GM18861 (cell line): ENCODE measurements at regions not wholly inside any gene's neighbourhood (a gene's known extent, or its start where the extent isn't known, plus 50 kb on each side); places are given as distances from the start of the nearest gene placed in this dataset.
"Not testable (repeated sequence)": the region's sequence is repeated elsewhere in the genome, so short reads cannot be mapped to it uniquely, and the experiment has no call there.

Source experiments
- ATAC-seq: cut with Tn5 transposase; IDR thresholded peaks from one replicate; pipeline ENCODE4 v1.9.1; 2021; ENCODE audit not compliant: unreplicated experiment

DNA sequence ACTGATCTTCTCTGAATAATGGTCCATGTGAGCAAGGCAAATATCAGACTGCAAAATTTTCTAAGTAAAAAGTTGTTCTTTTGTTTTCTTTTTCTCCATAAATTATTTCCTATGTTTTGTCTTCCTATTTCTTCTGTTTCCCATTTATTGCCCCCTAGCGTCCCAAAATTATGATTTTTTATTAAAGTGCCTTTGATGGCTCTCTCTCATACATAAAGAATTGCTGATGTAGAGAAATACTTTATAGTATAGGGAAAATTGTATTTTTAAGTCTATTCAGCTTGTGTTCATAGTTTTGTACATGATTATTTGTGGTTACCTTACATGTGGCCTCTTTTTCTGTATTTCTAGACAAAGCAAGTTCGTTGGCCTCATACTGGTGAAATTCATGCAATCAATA, 1031.2 kb downstream of the EFNA5 start:
- no peak for ATAC-seq

DNA sequence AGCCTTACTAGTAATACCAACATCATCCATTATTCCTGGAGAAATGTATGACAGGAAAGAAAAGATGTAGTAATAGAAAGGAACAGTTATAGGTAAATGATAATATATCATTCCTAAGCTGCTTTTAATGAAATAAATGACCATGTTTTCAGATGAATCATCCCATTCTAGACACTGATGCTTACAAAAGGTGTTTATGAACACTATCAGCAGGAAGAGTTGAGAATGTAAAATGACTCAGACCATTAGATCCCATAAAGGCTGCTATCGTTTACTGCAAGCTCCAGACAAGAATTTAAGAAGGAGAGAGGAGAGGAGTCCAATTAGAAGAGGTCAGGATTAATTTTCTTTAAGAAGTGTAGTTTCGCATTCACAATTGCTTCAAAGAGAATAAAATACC, 1033.5 kb downstream of the EFNA5 start:
- ATAC-seq = no peak

DNA sequence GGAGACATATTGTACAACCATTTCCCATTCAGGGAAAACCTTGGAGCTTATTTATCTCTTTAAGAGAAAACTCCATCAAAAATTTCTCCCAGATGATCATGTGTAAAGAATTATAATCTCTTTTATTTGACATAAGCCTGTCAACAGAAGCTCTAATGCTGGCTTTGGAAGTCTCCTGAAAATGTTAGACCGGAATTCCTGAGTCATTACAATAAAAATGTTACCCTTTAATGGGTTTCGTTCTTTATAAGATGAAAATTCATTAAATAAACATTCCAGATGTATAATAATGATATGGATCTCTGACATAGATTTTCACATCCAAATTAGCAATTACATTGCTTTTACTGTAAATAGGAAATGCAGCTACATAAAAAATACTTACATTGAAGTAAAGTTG, 1036.4 kb downstream of the EFNA5 start:
- ATAC-seq = no peak

DNA sequence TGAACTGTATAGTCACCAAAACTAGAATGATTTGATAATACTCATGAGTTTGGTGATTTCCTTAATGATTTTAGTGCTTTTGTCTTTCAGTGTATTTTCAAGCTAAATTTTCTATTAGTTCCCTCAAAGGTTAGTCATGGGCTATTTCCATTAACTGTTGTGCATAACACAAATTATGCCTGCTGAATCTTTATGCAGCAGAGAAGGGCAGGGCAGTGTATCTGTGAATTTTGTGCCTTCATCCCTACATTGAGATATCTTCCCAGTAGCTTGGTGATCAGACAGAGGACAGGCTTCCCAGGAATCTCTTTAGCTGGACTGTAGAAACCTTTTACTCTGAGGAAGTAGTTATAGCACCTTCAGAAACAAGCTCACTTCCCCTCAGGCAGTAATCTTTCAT, 1036.9 kb downstream of the EFNA5 start:
- ATAC-seq = no peak

DNA sequence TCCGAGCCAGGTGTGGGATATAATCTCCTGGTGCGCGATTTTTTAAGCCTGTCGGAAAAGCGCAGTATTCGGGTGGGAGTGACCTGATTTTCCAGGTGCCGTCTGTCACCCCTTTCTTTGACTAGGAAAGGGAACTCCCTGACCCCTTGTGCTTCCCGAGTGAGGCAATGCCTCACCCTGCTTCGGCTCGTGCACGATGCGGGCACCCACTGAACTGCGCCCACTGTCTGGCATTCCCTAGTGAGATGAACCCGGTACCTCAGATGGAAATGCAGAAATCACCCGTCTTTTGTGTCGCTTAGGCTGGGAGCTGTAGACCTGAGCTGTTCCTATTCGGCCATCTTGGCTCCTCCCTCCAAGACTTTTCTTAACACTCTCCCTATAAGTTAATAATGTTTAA, 1042.3 kb downstream of the EFNA5 start:
- ATAC-seq = not testable (repeated sequence)

DNA sequence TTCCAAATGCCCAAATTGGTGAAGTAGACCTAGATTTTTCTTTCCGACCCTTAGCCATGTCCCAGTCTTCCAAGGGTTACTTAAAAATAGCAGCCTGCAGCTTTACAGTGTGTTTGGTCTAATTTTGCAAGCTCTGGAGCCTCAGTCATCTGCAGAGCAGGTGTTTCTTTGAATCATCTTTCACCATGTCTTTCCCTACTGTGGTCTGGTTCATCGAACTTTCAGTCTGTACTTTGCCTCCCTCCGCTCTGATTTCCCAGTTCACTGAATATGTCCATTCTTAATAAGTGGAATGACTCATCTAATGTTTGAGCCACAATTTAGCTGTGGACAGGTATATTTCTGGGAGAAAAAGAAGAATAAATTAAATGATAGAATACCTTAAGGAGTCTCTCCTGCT, 1060.7 kb downstream of the EFNA5 start:
- no peak for ATAC-seq

DNA sequence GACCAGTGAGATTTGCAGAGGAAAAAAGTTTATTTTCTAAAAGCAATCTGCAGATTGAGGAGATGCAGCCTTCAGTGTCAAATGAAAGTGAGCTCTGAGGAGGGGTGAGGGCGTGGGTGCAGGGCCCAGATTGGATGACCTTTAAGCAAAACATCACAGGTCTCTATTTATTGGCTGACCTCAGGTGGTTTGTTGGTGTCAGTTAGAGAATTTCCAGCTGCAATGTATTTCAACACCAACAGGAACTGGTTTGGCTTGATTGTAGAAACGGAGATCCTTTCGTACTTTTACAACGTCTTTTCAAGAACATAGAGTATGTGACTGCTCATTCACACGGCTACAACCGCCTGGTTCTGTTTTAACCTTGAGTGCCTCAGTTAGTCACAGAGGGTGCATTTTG, 1069.1 kb downstream of the EFNA5 start:
- ATAC-seq = no peak

DNA sequence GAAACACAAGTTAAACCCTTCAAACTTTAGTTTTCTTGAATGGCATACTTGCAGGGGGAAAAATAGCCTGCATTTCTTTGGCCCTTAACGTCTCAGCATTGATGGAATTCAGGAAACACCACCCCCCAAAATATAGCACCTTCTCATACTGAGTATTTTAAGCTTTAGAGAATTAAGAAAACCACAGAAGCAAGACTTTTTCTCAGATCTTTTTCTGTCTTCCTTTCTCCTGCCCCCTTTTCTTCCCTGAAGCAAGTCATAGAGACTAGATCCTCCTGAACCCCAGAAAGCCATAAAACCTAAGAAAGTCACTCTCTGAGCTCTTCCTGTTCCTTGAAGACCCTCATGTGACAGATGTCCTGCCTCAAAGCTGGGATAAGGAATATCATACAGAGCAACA, 1069.9 kb downstream of the EFNA5 start:
- no peak for ATAC-seq

DNA sequence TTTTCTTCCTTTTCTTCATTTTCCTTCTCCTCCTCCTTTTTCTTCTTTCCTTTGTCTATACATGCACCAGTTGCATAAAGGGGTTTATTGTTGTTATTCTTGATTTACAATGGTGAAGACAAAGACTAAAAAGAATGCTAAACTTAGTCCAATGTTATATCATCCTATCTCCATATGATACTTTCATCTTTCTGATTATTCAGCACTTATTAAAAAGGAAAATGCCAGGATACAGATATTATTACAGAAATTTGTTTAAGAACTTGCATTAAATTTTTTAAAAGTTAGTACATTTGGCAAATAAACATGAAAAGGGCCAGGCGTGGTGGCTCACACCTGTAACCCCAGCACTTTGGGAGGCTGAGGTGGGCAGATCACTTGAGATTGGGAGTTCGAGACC, 1074.9 kb downstream of the EFNA5 start:
- no peak for ATAC-seq

DNA sequence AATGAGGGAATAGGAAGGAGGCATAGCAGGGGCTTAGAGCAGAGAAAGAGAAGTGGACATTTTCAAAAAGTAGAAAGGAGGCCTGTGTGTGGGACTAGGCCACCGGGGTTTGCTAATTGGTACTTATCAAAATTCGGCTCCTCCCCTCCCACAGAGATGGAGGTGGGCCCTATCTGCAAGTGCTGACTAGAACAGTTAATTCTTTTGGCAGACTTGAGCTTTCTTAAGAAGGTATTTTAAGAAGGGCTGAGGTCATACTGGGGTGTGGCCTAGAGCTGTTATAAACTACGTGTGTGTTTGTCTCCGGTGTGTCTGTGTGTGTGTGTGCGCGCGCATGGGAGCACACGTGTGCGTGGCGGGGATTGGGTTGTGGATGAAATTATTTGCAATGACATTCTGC, 1086.5 kb downstream of the EFNA5 start:
- ATAC-seq = no peak

DNA sequence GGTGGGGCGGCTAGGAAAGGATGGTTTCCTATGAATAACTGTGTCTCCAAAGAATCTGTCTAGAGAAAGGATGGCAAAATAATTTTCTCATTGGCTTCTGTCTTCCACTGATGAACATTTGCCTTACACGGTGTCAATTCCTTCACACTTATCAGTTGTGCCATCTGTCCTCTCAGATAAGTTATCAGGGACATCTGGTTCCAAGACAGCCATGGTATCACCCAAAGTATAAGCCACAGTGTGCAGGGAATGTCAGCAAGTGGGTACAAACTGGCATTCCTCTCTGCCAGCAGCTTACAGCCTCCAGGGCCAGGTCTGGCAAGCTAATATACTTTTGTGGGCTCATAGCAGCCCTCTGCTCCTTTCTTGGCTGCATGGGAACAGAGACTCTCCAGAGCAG, 1092.0 kb downstream of the EFNA5 start:
- no peak for ATAC-seq

DNA sequence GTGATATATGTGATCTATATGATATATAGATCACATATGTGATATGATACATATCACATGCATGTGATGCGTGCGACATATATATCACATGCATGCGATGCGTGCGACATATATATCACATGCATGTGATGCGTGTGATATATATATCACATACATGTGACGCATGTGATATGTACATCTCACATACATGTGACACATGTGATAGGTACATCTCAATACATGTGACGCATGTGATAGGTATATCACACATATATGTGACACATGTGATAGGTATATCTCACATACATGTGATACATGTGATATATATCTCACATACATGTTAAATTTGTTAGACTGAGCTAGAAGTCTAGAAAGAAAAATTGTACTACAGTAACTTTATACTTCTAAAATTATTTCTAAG, 1095.9 kb downstream of the EFNA5 start:
- ATAC-seq = no peak

DNA sequence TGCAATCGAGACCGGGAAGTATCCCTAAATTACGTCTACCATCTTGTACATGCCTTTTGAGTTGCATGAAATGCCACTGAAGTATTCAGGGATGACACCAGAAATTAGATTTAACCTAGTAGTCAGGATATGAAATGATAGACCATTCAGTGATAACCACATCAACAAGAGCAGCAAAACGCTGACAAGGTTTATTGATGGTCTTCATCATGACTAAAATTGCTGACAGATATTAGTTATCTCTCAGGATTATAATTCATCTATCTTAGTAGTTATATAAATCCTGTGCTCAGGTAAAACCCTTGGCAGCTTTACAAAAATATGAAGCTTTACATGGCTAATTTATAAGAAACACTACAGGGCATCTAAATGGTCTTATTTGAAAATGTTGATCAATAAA, 1104.7 kb downstream of the EFNA5 start:
- ATAC-seq = no peak

DNA sequence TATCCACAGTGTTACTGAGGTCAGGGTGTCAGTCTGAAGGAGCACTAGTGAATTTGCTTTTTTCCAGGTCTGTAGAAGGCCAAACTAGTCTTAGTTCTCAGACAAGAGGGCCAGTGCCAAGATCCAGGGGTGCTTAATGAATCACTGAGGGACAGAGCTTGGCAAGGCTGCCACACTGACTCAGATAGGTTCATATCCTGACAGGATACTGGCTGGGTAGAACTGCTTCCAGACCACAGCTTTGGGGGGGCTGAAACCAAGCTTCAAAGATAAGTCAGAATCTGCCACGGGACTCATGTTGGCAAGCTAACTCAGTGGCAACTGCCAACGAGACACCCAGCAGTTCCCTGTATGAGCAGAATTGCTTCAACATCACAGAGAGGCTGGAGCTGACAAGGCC, 1125.4 kb downstream of the EFNA5 start:
- no peak for ATAC-seq

DNA sequence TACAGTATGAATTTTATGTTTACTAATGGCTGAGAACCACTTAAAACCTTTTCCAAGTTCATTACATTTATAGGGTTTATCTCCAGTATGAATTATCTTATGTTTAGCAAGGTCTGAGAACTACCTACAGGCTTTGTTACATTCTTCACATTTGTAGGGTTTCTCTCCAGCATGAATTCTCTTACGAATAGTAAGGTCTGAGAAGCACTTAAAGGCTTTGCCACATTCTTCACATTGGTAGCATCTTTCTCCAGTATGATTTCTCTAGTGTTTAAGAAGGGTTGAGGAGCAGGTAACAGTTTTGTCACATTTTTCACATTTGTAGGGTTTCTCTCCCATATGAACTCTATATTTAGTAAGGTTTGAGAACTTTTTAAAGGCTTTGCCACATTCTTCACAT, 1127.4 kb downstream of the EFNA5 start:
- no peak for ATAC-seq

DNA sequence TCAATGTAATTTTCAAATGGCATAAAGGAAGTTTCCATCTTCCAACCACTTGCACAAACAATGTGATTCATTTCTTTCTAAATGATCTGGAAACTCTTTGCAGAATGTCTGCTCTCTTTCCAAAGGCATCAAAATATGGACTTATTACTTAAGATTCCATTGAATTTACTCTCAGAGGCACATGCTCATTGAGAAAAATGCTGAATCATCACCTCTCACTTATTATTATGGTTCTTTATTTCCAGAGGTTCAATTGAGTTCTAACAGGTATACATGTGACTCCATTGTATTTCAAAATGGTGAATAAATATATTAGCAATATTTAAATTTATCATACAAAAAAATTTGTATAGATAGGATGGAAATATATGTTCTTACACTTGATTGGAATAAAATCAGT, 1140.6 kb downstream of the EFNA5 start:
- no peak for ATAC-seq

DNA sequence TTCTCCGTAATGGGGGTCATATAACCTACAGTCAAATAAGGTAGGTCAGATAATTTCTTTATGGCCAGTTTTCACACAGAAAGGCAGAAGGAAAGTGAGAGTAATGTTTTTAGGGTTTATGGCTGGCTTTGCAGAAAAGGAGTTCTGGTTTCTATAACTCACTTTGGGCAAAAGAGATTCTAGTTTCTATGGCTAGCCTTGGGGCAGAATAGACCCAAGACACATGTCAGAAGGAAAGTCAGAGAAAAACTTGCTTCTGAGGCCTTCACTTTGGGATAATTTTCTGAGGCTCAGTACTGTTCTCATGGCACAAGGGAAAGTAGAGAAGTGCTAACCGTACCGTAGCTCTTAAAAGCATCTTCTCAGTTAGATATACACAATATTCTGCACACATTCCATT, 1145.3 kb downstream of the EFNA5 start:
- ATAC-seq = no peak

DNA sequence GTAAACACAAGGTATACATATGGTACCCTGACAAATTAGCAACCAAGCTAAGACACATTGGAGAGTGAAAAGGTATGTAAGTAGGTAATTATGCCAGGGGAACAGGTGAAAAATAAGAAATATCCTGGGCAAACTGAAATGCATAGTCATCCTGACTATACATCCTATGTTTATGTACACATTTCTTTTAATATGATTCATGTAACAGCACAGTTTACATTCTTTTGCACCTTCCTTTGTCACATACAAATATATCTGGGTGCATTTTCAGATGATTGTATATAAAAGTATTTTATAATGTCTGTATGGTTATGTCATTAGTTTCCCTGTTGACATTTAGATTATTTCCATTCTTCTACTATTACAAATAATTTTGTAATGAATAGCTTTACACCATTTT, 1146.9 kb downstream of the EFNA5 start:
- ATAC-seq = no peak

DNA sequence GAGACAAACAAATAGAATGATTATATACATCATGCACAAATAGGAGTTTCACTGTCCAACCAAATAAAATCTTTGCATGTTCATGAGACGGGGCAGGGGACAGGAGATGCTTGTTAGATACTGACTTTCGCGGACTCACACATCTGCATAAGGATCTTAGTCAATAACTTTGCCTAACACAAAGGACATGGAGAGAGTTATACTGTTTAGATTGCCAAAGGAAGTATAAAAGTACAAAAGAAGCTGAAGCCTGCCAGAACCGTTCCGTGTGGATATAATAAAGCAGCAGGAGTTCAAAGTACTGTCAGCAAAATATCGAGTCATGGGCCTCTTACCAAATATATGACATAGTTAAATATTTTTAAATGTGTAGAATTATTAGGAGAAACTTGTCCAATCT, 1148.4 kb downstream of the EFNA5 start:
- ATAC-seq = no peak

DNA sequence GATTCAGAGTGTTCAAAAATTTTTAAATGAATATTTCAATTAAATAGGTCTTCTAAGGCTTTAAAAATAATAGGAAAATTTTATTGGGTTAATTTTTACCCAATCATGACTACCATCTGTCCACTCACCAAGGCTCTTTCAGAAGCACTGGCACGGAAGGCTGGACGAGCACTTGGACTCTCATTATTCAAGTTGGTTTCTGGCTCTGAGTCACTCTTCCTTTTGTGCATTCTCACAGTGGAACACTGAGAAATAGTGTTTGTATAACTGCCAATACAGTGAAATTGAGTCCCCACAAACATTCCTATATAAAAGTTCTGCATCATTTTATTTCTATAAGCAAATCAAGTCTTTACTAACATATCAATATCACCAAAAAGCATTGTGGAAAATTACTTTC, 1149.0 kb downstream of the EFNA5 start:
- ATAC-seq = no peak

DNA sequence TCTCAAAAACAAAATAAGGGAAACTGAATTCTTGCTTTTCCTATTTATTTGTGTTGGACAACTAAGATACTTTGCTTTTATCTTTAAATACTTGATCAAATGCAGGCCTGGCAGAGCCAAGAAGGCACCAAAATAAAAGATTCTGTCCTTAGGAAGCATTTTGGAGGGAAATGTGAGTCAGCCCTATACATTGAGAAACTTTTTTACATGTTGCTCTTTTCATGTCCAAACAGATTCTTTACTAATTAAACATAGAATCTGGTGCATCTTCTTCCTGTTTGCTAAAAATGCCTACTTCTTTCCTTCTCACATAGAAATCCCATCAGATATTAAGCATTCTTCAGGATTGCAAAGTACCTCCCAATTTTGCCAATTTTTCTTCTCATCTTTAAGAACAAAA, 1160.4 kb downstream of the EFNA5 start:
- no peak for ATAC-seq

DNA sequence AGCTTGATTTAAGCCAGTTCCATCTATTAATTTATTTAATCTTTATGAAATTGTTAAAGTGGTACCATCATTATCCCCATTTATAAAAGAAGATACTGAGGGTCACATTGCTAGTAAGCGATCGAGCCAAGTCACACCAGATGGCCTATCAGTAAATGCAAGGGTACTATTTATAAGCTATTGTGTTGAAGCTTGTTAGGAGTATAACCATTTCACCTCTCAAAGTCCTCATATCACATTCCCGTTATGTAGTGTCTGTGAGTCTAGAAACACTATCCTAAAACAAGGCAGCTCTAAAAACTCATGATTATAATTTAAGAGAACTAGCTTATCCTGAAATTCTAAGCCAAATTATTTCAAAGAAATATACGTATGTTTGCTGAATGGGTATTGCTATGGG, 1161.8 kb downstream of the EFNA5 start:
- ATAC-seq = no peak

DNA sequence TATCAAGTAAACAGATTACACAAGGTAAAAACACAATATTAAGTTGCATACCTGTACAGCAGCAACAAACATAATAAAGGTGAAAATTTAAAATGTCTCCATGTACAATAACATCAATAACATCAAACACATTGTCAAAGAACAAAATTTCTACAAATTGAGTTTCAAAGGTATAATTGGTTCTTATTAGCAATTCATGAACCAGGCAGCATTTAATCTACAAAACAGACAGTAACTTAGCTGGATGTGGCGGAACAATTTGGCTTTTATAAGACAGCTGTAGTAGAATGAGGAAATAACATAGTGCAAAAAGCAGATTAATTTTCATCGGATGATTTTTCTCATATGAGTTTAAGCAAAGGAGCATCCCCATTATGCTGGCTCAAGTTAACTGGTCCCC, 1176.8 kb downstream of the EFNA5 start:
- no peak for ATAC-seq

DNA sequence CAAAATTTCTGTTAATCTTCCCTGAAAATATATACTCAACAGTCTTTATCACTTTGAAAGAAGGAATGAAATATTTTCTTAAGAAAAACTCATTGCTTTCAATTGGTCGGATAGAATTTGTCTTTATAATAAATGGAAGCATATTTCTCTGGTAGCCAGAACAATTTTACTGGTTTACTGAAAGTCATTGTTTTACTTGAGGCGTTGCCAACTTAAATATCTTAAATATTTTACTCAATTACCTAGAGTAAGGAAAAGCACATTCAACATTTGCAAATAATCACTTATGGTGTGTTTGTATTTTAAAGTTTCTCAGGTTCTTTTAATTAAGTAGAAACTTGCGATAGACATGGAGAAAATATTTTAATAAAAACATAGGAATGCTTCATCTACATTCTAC, 1181.7 kb downstream of the EFNA5 start:
- no peak for ATAC-seq
